ENCODE measurements at regions not wholly inside any gene's neighbourhood (a gene's known extent, or its start where the extent isn't known, plus 50 kb on each side); places are given as distances from the start of the nearest gene placed in this dataset.

GRCh38 chr4:177566691-177567090, 124.5 kb upstream of the AGA start:
- TF ChIP-seq POLR2AphosphoS5 (IDR thresholded peaks at IDR 0.05; ENCODE audit: low read depth, low read length) (no peak), POLR2A (IDR thresholded peaks at IDR 0.05; ENCODE audit: low read depth, low read length) (no peak), TAF1 (IDR thresholded peaks at IDR 0.05; ENCODE audit: borderline replicate concordance, low read depth, low read length) (no peak)
